HG02678 (cell line): ENCODE measurements at regions not wholly inside any gene's neighbourhood (a gene's known extent, or its start where the extent isn't known, plus 50 kb on each side); places are given as distances from the start of the nearest gene placed in this dataset.

Experiments
- ATAC-seq: cut with Tn5 transposase; IDR thresholded peaks from one replicate; pipeline ENCODE4 v1.9.1; 2021; ENCODE audit warnings: mild to moderate bottlenecking, moderate library complexity; ENCODE audit not compliant: unreplicated experiment

GRCh38 chr3:107082527-107082926, 294.7 kb upstream of the CCDC54 start:
- no peak for ATAC-seq

DNA sequence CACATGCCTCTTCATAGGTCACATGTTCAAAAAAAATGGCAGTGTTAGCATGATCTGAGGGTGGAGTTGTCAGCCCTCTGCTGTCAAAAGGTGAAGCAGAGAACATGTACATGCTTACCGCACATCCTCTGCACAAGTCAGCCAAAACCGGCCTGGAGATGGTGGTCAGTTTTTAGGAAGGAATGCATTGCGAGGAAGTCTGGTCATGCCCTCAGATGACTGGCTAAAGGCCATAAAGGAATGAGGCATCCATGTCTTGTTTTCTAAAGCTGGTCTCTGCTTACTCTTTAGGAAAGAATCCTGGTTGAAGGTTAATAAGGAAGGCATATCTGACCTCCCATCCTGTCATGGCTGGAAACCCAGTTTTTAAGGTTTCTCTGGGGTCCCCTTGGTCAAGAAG, 292.0 kb upstream of the CCDC54 start:
- no peak for ATAC-seq

- ATAC-seq = no peak
Observed at GRCh38 chr3:107092121-107092520, 285.1 kb upstream of the CCDC54 start.

- ATAC-seq = no peak
Observed at GRCh38 chr3:107098864-107099263, 278.4 kb upstream of the CCDC54 start.

GRCh38 chr3:107100137-107100536, 277.1 kb upstream of the CCDC54 start:
- no peak for ATAC-seq

GRCh38 chr3:107100573-107100972, 276.7 kb upstream of the CCDC54 start:
- ATAC-seq = no peak

- no peak for ATAC-seq
Observed at GRCh38 chr3:107103786-107104185, 273.5 kb upstream of the CCDC54 start.

DNA sequence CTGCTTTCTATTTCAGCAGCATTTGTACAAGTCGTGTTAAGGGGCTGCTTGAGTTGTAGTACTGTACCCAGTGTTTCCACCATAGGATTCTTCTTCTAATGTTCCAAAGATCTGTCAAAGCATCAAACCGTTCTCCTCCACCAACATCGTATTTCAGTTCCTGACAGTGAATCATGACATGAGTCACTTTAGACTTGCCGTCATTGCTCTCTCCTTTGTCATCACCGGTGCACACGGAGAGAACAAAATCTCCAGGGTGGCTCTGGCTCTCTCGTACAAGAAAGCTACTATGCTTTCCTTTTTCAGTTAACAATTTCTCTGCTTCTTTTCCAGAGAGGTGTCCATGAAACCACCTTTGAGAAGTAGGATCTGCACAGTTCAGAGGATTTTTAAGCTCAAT, 270.9 kb upstream of the CCDC54 start:
- ATAC-seq = no peak

DNA sequence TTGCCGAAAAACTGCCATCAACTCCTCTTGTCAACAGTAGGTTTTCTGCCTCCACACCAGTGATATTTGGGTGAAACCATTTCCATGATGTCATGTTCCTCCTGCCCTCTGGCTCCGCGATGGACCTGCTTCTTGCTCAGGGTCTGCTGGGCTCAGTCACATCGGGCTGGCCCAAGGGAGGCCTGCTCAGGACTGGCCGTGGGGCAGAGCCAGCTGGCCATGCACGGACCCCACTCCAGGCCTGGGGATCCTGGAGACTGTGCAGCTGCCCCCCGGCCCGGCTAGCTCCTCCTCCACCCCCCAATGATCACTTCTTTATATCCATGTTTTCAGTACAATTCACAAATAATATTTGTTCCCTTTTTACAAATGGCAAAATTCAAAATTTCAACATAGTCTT, 270.3 kb upstream of the CCDC54 start:
- no peak for ATAC-seq

DNA sequence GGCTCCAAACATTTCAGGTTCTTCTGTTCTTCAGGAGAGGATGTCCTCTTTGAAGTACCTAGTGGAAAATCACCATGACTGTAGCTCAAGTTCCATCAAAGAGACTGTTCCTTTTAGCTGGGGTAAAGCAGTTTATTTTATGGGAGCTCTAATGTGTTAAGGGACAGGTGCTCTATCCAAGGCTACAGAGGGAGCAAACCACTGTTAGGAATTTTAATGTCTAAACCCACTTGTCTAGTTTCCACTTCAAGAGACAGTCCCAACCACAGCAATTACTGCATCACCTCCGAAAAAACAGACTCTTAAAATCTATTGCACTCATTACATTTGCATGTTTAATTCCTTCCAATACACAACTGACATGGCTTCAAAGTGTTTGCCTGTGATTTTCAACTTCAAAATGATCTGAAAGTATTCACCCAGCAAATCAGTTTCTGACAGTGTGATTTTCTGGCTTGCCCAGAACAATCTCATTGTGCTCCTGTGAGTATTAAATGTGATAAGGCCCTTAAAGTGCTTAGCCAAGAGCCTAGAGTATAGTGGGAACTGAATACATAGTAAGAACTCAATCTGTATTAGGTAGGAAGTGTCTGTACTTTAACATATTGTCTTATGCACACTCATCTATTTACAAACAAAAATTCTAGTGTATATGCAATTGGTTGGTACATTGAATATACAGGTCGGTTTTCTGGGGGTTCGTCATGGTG, 266.5 kb upstream of the CCDC54 start:
- ATAC-seq = no peak

DNA sequence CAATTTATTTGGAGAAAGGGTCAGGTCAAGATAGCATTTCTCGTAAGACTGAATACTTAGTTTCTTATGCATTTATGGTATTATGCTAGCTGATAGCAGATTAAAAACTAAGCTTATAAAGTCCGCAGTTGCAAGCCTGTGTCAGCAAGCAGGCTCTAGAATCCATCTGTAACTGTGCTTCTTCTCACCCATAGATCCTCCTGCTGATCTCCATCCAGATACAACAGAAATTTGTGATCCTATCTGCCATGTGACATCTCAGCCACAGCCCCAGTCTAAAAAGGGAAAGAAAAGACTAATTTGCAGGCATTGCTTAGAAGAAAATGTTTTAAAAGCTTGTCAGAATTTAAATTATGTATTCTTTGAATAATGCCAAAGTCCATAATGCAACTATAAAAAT, 265.4 kb upstream of the CCDC54 start:
- no peak for ATAC-seq

GRCh38 chr3:107112356-107112755, 264.9 kb upstream of the CCDC54 start:
- no peak for ATAC-seq

DNA sequence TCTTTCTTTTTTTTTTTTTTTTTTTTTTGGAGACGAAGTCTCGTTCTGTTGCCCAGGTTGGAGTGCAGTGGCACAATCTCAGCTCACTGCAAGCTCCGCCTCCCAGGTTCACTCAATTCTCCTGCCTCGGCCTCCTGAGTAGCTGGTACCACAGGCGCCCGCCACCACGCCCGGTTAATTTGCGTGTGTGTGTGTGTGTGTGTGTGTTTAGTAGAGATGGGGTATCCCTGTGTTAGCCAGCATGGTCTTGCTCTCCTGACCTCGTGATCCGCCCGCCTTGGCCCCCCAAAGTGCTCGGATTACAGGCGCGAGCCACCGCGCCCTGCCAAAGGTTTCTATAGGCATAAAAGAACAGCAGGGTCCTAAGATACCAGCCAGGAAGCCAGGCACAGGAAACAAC, 261.0 kb upstream of the CCDC54 start:
- no peak for ATAC-seq

DNA sequence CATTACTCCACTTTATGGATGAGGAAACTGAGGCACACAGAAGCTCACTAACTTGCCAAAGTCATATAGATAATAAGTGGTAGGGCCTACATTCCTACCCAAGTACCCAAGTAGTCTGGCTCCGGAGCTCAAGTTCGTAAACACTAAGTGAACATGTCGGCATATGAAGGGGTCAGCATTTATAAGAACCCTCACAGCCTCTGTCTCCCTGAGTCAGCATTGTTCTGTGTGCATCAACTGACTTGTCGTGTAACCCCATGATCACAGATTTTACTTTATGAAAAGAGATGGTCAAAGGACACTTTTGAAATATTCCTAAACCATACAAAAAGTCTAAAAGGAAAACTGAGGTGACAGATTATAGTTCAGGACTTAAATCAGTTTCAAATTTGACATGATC, 260.1 kb upstream of the CCDC54 start:
- ATAC-seq = no peak

- peak; percentile 43 for ATAC-seq
Observed at GRCh38 chr3:107117922-107118536, 259.2 kb upstream of the CCDC54 start.

DNA sequence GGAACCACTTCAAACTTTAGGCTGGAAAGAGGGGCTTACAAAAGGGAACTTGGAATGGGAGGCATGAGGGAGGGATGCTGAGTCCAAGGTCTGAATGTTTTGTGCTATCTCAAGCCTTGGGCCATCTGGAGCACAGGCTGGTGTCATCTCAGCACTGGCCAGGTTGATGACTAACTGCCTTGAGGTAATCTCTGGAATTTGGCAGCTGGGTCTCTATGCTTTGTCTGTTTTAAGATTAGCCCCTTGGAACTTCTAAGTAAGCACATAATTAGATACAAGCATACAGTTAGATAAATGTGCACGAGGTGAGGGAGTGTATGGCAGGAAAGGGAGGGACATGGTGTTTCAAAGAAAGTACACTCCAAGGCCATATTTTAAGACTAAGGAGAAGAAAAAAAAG, 252.4 kb upstream of the CCDC54 start:
- ATAC-seq = no peak

DNA sequence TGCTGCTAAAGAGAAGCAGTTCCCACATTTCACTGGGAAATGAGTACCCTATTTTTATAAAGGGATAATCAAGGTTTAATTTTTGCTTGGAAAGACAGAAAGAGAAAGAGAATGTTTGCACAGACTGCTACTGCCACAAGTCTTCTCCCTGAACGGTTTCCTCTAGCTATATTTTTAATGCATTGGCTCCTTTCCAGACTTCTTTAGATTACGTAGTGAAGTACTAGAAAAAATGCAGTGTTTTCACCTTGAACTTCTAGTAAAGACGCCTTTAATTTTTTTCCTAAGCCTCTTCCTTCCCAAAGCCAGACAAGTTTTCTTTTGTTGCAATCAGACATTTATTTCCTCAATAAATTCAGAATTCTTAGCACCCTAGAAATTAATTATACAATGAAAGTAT, 248.3 kb upstream of the CCDC54 start:
- ATAC-seq = no peak

- ATAC-seq = no peak
Observed at GRCh38 chr3:107130089-107130700, 247.0 kb upstream of the CCDC54 start.

- ATAC-seq = no peak
Observed at GRCh38 chr3:107132674-107133073, 244.6 kb upstream of the CCDC54 start.

DNA sequence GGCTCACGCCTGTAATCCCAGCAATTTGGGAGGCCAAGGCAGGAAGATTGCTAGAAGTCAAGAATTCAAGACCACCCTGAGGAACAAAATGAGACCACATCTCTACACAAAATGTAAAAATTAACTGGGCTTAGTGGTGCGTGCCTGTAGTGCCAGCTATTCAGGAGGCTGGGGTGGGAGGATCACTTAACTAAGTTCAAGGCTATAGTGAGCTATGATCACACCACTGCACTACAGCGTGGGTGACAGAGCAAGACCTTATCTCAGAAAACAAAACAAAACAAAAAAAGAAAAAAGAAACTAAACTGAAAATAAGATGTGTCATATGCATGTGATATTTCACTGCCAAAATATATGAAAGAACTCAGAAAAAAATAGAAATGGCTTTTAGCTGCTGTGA, 243.3 kb upstream of the CCDC54 start:
- ATAC-seq = no peak

GRCh38 chr3:107142171-107142570, 235.1 kb upstream of the CCDC54 start:
- ATAC-seq = no peak

- no peak for ATAC-seq
Observed at GRCh38 chr3:107142786-107143575, 234.3 kb upstream of the CCDC54 start.
